NCI-H345 (cell line): ENCODE measurements at regions not wholly inside any gene's neighbourhood (a gene's known extent, or its start where the extent isn't known, plus 50 kb on each side); places are given as distances from the start of the nearest gene placed in this dataset.

Experiments used
- DNase-seq: peaks from one replicate; lab custom pipeline; 2025; lab: John Stamatoyannopoulos, UW

- no peak for DNase-seq
These were observed 607.2 kb downstream of the QKI start for GRCh38 chr6:164021589-164022250.

GRCh38 chr6:164020142-164020541 is 605.6 kb downstream of the QKI start:
- no peak for DNase-seq

GRCh38 chr6:164018133-164018532 is 603.6 kb downstream of the QKI start:
- DNase-seq: no peak

GRCh38 chr6:164016056-164016455 is 601.5 kb downstream of the QKI start:
- no peak for DNase-seq

GRCh38 chr6:164015088-164015484 is 600.6 kb downstream of the QKI start:
- peak; percentile 89 for DNase-seq

GRCh38 chr6:164014346-164015087 is 600.0 kb downstream of the QKI start:
- peak; percentile 52 for DNase-seq

GRCh38 chr6:164013480-164014208 is 599.1 kb downstream of the QKI start:
- no peak for DNase-seq

GRCh38 chr6:164011321-164011720 is 596.8 kb downstream of the QKI start:
- DNase-seq: no peak

- DNase-seq: no peak
These were observed 596.1 kb downstream of the QKI start for GRCh38 chr6:164010441-164011103.

- DNase-seq: no peak
These were observed 594.4 kb downstream of the QKI start for GRCh38 chr6:164008902-164009301.

- DNase-seq: no peak
These were observed 593.4 kb downstream of the QKI start for GRCh38 chr6:164007881-164008280.

- no peak for DNase-seq
These were observed 591.9 kb downstream of the QKI start for GRCh38 chr6:164006459-164006858.

- no peak for DNase-seq
These were observed 590.6 kb downstream of the QKI start for GRCh38 chr6:164005004-164005711.

GRCh38 chr6:164000276-164000675 is 585.8 kb downstream of the QKI start:
- no peak for DNase-seq

- no peak for DNase-seq
These were observed 585.1 kb downstream of the QKI start for GRCh38 chr6:163999475-164000125.

GRCh38 chr6:163998496-163998895 is 584.0 kb downstream of the QKI start:
- DNase-seq: no peak

- no peak for DNase-seq
These were observed 582.0 kb downstream of the QKI start for GRCh38 chr6:163996491-163996890.

- DNase-seq: no peak
These were observed 580.0 kb downstream of the QKI start for GRCh38 chr6:163994566-163994965.

GRCh38 chr6:163992701-163993100 is 578.2 kb downstream of the QKI start:
- DNase-seq: no peak

GRCh38 chr6:163992056-163992455 is 577.5 kb downstream of the QKI start:
- no peak for DNase-seq

GRCh38 chr6:163991321-163991720 is 576.8 kb downstream of the QKI start:
- DNase-seq: no peak
